ENCODE measurements at regions not wholly inside any gene's neighbourhood (a gene's known extent, or its start where the extent isn't known, plus 50 kb on each side); places are given as distances from the start of the nearest gene placed in this dataset.
A peak's percentile ranks its signal among the peaks of the same experiment; 100 is the strongest.

- no peaks in the 10 kb centered on the region for H3K79me2 ChIP-seq (ENCODE audit: insufficient read depth, low read length)
- Mint-ChIP-seq H3K4me3 (ENCODE audit: unreplicated experiment) (no peak overlapping the region), H3K36me3 (ENCODE audit: low read depth, unreplicated experiment) (no peaks in the 10 kb centered on the region), H3K4me1 (ENCODE audit: low read depth, unreplicated experiment) (peaks cover 19% of the 10 kb centered on the region), H3K9me3 (ENCODE audit: unreplicated experiment) (no peaks in the 10 kb centered on the region), H3K27ac (ENCODE audit: unreplicated experiment) (peak overlapping the region; percentile 83), H3K27me3 (ENCODE audit: low read depth, unreplicated experiment) (no peaks in the 10 kb centered on the region)
- FAIRE-seq (no peak), DNase-seq (ENCODE audit: low read depth) (peak; percentile 66)
- H2AFZ ChIP-seq (ENCODE audit: low read depth, low read length) = peak overlapping the region; percentile 23
- H3K36me3 ChIP-seq (ENCODE audit: insufficient read depth, low read length) = no peaks in the 10 kb centered on the region
- H3K4me2 ChIP-seq (ENCODE audit: low read length) = peak overlapping the region; percentile 57
- no peaks in the 10 kb centered on the region for H4K20me1 ChIP-seq (ENCODE audit: insufficient read depth, low read length)
- no peaks in the 10 kb centered on the region for H3K9me3 ChIP-seq (ENCODE audit: insufficient read depth, low read depth, low read length)
- H3K27ac ChIP-seq (ENCODE audit: low read depth, low read length) = peak overlapping the region; percentile 82
- peak overlapping the region; percentile 57 for H3K9ac ChIP-seq (ENCODE audit: low read length)
- no peak for TF ChIP-seq EZH2 (IDR thresholded peaks at IDR 0.05; ENCODE audit: insufficient read depth, low read length)
- TF ChIP-seq CTCF (IDR thresholded peaks at IDR 0.05; ENCODE audit: insufficient read depth, low read depth, low read length) = no peak
- H3K4me1 ChIP-seq (ENCODE audit: insufficient read depth, low read length) = peaks cover 32% of the 10 kb centered on the region
- H3K4me3 ChIP-seq (ENCODE audit: insufficient read depth, low read depth, low read length) = peak overlapping the region; percentile 9
- H3K27me3 ChIP-seq (ENCODE audit: insufficient read depth, low read length) = no peaks in the 10 kb centered on the region
Measured at GRCh38 chr14:49986343-49987014, 93.6 kb downstream of the ARF6 start.

GRCh38 chr14:49988080-49988990 lies 95.5 kb downstream of the ARF6 start:
- TF ChIP-seq CTCF (IDR thresholded peaks at IDR 0.05; ENCODE audit: insufficient read depth, low read depth, low read length) (no peak), EZH2 (IDR thresholded peaks at IDR 0.05; ENCODE audit: insufficient read depth, low read length) (no peak)
- Histone ChIP-seq H3K36me3 (ENCODE audit: insufficient read depth, low read length) (no peaks in the 10 kb centered on the region), H4K20me1 (ENCODE audit: insufficient read depth, low read length) (no peaks in the 10 kb centered on the region), H3K4me3 (ENCODE audit: insufficient read depth, low read depth, low read length) (no peak overlapping the region), H3K79me2 (ENCODE audit: insufficient read depth, low read length) (no peaks in the 10 kb centered on the region), H3K27me3 (ENCODE audit: insufficient read depth, low read length) (no peaks in the 10 kb centered on the region), H3K27ac (ENCODE audit: low read depth, low read length) (peak overlapping the region; percentile 82), H3K4me1 (ENCODE audit: insufficient read depth, low read length) (peaks cover 26% of the 10 kb centered on the region), H3K4me2 (ENCODE audit: low read length) (no peak overlapping the region), H3K9ac (ENCODE audit: low read length) (peak overlapping the region; percentile 50), H2AFZ (ENCODE audit: low read depth, low read length) (peak overlapping the region; percentile 3), H3K9me3 (ENCODE audit: insufficient read depth, low read depth, low read length) (no peaks in the 10 kb centered on the region)
- no peaks in the 10 kb centered on the region for H3K36me3 Mint-ChIP-seq (ENCODE audit: low read depth, unreplicated experiment)
- H3K27ac Mint-ChIP-seq (ENCODE audit: unreplicated experiment) = no peak overlapping the region
- no peak overlapping the region for H3K4me3 Mint-ChIP-seq (ENCODE audit: unreplicated experiment)
- DNase-seq (ENCODE audit: low read depth) (no peak), FAIRE-seq (no peak)
- H3K9me3 Mint-ChIP-seq (ENCODE audit: unreplicated experiment) = no peaks in the 10 kb centered on the region
- H3K4me1 Mint-ChIP-seq (ENCODE audit: low read depth, unreplicated experiment) = peaks cover 14% of the 10 kb centered on the region
- H3K27me3 Mint-ChIP-seq (ENCODE audit: low read depth, unreplicated experiment) = no peaks in the 10 kb centered on the region

Measured in astrocyte (in vitro differentiated cells and primary cell).